ENCODE measurements at regions not wholly inside any gene's neighbourhood (a gene's known extent, or its start where the extent isn't known, plus 50 kb on each side); places are given as distances from the start of the nearest gene placed in this dataset.

- in situ Hi-C loops (cut with HindIII; ENCODE audit: low sequenced_read_pairs): no loop called here
Observed at GRCh38 chr2:70036290-70036689, 51.0 kb upstream of the PCBP1 start.

GRCh38 chr2:70035344-70035844 is 51.9 kb upstream of the PCBP1 start:
- DNase-seq (ENCODE audit: low spot score): no peak
- in situ Hi-C loops (cut with HindIII; ENCODE audit: low sequenced_read_pairs): no loop called here

More at GRCh38 chr2:70036290-70036689, 51.0 kb upstream of the PCBP1 start:
- DNase-seq (ENCODE audit: low spot score): no peak

GRCh38 chr2:70030724-70031420 is 56.4 kb upstream of the PCBP1 start:
- no peak for DNase-seq (ENCODE audit: low spot score)
- in situ Hi-C loops (cut with HindIII; ENCODE audit: low sequenced_read_pairs): no loop called here

- in situ Hi-C loops (cut with HindIII; ENCODE audit: low sequenced_read_pairs): no loop called here
- DNase-seq (ENCODE audit: low spot score): peak; percentile 15
Observed at GRCh38 chr2:70029814-70030409, 57.4 kb upstream of the PCBP1 start.

GRCh38 chr2:70024284-70024683 is 62.9 kb upstream of the ASPRV1 start:
- no peak for DNase-seq (ENCODE audit: low spot score)

GRCh38 chr2:70019096-70019495 is 57.7 kb upstream of the ASPRV1 start:
- in situ Hi-C loops (cut with HindIII; ENCODE audit: low sequenced_read_pairs): no loop called here
- no peak for DNase-seq (ENCODE audit: low spot score)

More at GRCh38 chr2:70024284-70024683, 62.9 kb upstream of the ASPRV1 start:
- in situ Hi-C loops (cut with HindIII; ENCODE audit: low sequenced_read_pairs): no loop called here

- no peak for DNase-seq (ENCODE audit: low spot score)
- in situ Hi-C loops (cut with HindIII; ENCODE audit: low sequenced_read_pairs): no loop called here
Observed at GRCh38 chr2:70017962-70018361, 56.5 kb upstream of the ASPRV1 start.

GRCh38 chr2:70014959-70015358 is 53.5 kb upstream of the ASPRV1 start:
- in situ Hi-C loops (cut with HindIII; ENCODE audit: low sequenced_read_pairs): no loop called here
- DNase-seq (ENCODE audit: low spot score): no peak

GRCh38 chr2:70012887-70013286 is 51.5 kb upstream of the ASPRV1 start:
- no peak for DNase-seq (ENCODE audit: low spot score)
- in situ Hi-C loops (cut with HindIII; ENCODE audit: low sequenced_read_pairs): no loop called here

- in situ Hi-C loops (cut with HindIII; ENCODE audit: low sequenced_read_pairs): no loop called here
- DNase-seq (ENCODE audit: low spot score): no peak
Observed at GRCh38 chr2:70011786-70012185, 50.4 kb upstream of the ASPRV1 start.

- no peak for DNase-seq (ENCODE audit: low spot score)
- in situ Hi-C loops (cut with HindIII; ENCODE audit: low sequenced_read_pairs): no loop called here
Observed at GRCh38 chr2:70011335-70011734, 49.9 kb upstream of the ASPRV1 start.
